ENCODE measurements at regions not wholly inside any gene's neighbourhood (a gene's known extent, or its start where the extent isn't known, plus 50 kb on each side); places are given as distances from the start of the nearest gene placed in this dataset.

- ATAC-seq (peak; percentile 82), DNase-seq (ENCODE audit: low spot score) (peak; percentile 28)
- peaks cover 4% of the 10 kb centered on the region; the same call in 2 of the 3 replicates for H3K4me1 Mint-ChIP-seq
- Histone ChIP-seq H3K79me2 (replicated peaks; ENCODE audit: insufficient read depth) (no peaks in the 10 kb centered on the region), H4K20me1 (replicated peaks; ENCODE audit: insufficient read depth) (no peaks in the 10 kb centered on the region), H3K9me2 (ENCODE audit: insufficient read depth) (0 out of 2 replicates have a peak, but pooled peaks cover 6% of the 10 kb centered on the region), H3K4me2 (no peak overlapping the region), H3K4me1 (ENCODE audit: insufficient read depth) (no peaks in the 10 kb centered on the region), H3K4me3 (no peak overlapping the region), H3K36me3 (ENCODE audit: insufficient read depth) (no peaks in the 10 kb centered on the region), H2AFZ (peak overlapping the region; percentile 81), H3K27ac (ENCODE audit: low read depth) (no peak overlapping the region), H3F3A (replicated peaks; ENCODE audit: low read depth) (no peaks in the 10 kb centered on the region), H3K27me3 (ENCODE audit: insufficient read depth) (no peaks in the 10 kb centered on the region)
- TF ChIP-seq POLR2AphosphoS5 (IDR thresholded peaks at IDR 0.05; ENCODE audit: low read depth) = no peak
- TF ChIP-seq ZNF331 (CRISPR knock-in tag; IDR thresholded peaks at IDR 0.05; ENCODE audit: low read depth) = peak; percentile 39; the same call in 1 of the 2 replicates
- no peak for TF ChIP-seq ZNF462 (CRISPR knock-in tag; IDR thresholded peaks at IDR 0.05)
- TF ChIP-seq NANOG (IDR thresholded peaks at IDR 0.05; ENCODE audit: borderline replicate concordance) = no peak
- peak in 1 of 2 experiments; percentile 25; a peak in 2 of 4 replicates for TF ChIP-seq CTCF (conservative IDR thresholded peaks at IDR 0.05; ENCODE audit: low read depth in 2 of 2)
- H3K36me3 Mint-ChIP-seq (ENCODE audit: low read depth) = no peaks in the 10 kb centered on the region
- H3K9me3 Mint-ChIP-seq = no peaks in the 10 kb centered on the region
- H3K27me3 Mint-ChIP-seq (ENCODE audit: insufficient read depth, low read depth, poor library complexity) = peaks cover 4% of the 10 kb centered on the region
- H3K4me3 Mint-ChIP-seq = no peak overlapping the region
- H3K27ac Mint-ChIP-seq = no peak overlapping the region
Measured at GRCh38 chr7:135825406-135825805, 76.8 kb upstream of the FAM180A start.

All from GM23338 (cell line).